Parathyroid adenoma (tissue), 2 donors: ENCODE measurements at regions not wholly inside any gene's neighbourhood (a gene's known extent, or its start where the extent isn't known, plus 50 kb on each side); places are given as distances from the start of the nearest gene placed in this dataset.

ENCODE experiments used
- H2AFZ ChIP-seq: fragments of 300-600 bp; sonication (generic); one replicate; pipeline ENCODE4 v1.7.0; 2017; ENCODE audit warnings: antibody characterized with exemption, mild to moderate bottlenecking
- H3K27ac ChIP-seq: fragments of 300-600 bp; sonication (generic); one replicate; pipeline ENCODE4 v1.7.0; 2017
- H3K27me3 ChIP-seq: fragments of 300-600 bp; sonication (generic); one replicate; pipeline ENCODE4 v1.7.0; 2017; ENCODE audit warnings: low read length; ENCODE audit not compliant: control insufficient read depth, insufficient read depth
- H3K36me3 ChIP-seq: fragments of 300-600 bp; sonication (generic); one replicate; pipeline ENCODE4 v1.7.0; 2017; ENCODE audit warnings: low read length; ENCODE audit not compliant: control insufficient read depth, insufficient read depth
- H3K4me1 ChIP-seq: fragments of 300-600 bp; sonication (generic); one replicate; pipeline ENCODE4 v1.7.0; 2017; ENCODE audit warnings: control low read depth
- H3K4me2 ChIP-seq: fragments of 300-600 bp; sonication (generic); one replicate; pipeline ENCODE4 v1.7.0; 2017; ENCODE audit warnings: low read length
- H3K4me3 ChIP-seq: fragments of 300-600 bp; sonication (generic); one replicate; pipeline ENCODE4 v1.7.0; 2017; ENCODE audit warnings: low read depth, low read length
- H3K79me2 ChIP-seq: fragments of 300-600 bp; sonication (generic); one replicate; pipeline ENCODE4 v1.7.0; 2017; ENCODE audit warnings: control low read depth
- H3K9ac ChIP-seq: fragments of 300-600 bp; sonication (generic); one replicate; pipeline ENCODE4 v1.7.0; 2017; ENCODE audit warnings: mild to moderate bottlenecking
- H3K9me3 ChIP-seq: fragments of 300-600 bp; sonication (generic); one replicate; pipeline ENCODE4 v1.7.0; 2017; ENCODE audit warnings: low read length; ENCODE audit not compliant: control insufficient read depth
- CTCF ChIP-seq: fragments of 300-600 bp; sonication (generic); IDR thresholded peaks from one replicate; pipeline ENCODE4 v1.7.0; 2017; ENCODE audit warnings: antibody characterized with exemption, mild to moderate bottlenecking
- donor health status: primary hyperparathyroidism.

DNA sequence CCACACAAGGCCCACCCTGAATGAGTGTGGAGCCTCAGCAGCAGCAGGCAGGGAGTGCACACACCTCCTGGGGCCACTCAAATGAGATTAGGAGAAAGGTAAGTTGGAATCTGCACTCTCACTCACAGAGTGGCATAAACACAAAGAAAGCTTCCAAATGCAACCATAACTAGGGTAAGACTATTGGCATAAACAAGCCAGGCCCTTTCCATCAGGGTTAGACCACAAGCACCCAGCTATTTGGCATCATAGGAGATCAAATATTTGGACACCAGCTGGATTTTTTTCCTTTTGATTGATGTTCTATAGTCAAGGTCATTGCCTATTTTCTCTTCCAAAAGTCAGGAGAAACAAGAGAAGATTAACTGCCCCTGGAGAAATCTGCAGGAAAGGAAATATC lies 471.5 kb downstream of the TXNL1 start:
- no peak overlapping the region for H2AFZ ChIP-seq
- no peak overlapping the region for H3K4me2 ChIP-seq
- H3K4me1 ChIP-seq, result no peaks in the 10 kb centered on the region
- no peak overlapping the region for H3K27ac ChIP-seq
- no peak overlapping the region for H3K4me3 ChIP-seq
- no peaks in the 10 kb centered on the region for H3K79me2 ChIP-seq
- no peak for TF ChIP-seq CTCF
- no peaks in the 10 kb centered on the region for H3K9me3 ChIP-seq
- H3K36me3 ChIP-seq, result no peaks in the 10 kb centered on the region
- H3K27me3 ChIP-seq, result no peaks in the 10 kb centered on the region
- no peak overlapping the region for H3K9ac ChIP-seq

DNA sequence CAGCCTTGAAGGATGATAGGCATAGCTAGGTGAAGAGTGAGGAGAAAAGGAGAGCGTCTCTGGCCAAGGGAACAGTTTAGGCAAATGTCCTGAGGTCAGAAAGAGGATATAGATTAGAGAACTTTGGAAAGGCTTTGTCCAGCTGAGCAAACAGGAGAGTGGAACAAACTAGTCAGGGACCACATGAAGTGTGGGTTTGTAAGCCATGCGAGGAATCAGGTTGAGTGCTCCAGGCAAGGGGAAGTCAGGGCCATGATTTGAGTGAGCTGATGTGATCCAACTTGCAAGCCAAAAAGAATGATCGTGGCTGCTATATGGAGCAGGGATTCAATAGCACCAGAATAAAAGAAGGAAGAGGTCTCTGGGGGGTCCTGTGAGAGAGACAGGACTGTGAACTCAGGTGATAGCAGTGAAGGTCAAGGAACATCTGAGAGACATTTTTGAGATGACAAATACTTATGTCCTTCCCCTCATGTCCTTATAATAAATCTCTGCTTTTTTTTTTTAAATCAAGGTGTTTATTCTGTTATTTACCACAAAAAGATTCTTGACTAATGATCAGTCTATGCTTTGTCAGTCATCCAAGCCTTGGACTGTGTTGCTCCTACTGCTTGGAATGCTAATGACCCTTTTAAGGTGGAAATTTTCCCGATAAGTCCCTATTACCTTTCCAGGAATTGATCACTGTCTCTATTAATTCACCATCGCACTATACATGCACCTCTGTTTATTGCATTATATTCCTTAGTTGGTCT lies 472.6 kb downstream of the TXNL1 start:
- Histone ChIP-seq H3K9me3 (no peaks in the 10 kb centered on the region), H3K9ac (no peak overlapping the region), H3K4me1 (no peaks in the 10 kb centered on the region), H2AFZ (no peak overlapping the region), H3K27me3 (no peaks in the 10 kb centered on the region), H3K36me3 (no peaks in the 10 kb centered on the region), H3K79me2 (no peaks in the 10 kb centered on the region), H3K4me3 (no peak overlapping the region), H3K4me2 (no peak overlapping the region), H3K27ac (no peak overlapping the region)
- TF ChIP-seq CTCF, result no peak

DNA sequence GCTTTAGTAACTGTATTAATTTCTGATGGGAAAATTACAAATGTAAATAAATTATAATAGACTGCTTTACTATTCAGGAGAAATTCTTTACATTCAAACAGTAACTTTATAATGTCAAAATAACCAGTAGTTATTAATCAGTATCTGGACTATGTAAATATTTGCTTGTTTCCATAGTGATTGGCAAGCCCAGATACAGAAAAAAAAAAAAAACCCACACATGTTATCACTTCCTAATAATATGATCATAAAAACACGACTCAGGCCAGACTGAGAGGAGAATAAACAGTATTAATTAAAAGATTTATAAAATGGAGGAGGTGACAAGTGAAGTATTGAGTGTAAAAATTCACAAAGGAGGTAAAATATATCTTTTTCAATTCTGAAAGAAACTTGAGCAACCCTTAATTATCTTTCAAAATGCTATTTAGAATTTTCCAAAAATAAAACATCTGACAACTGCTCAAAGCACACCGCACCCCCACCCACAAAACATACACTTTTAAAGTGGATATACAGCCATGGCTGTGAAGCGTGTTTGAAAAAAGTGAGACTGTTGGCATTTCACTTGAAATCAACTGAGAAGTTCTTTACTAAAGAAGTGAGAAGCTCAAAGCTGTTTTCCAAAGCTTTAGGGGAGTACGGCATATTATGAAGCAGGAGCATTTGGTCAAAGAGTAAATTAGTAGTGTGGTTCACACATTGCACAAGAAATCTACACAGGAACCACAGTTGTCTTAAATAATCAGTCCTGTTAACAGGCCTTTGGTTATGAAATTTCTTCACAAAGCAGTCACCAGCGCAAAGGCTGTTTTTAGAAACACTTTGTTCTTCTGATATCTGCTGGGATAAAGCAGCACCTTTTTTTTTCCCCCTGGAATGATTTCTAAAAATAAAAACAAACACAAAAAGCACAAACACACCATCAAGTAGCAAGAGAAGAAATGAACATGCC lies 475.8 kb downstream of the TXNL1 start:
- Histone ChIP-seq H2AFZ (no peak overlapping the region), H3K9ac (no peak overlapping the region), H3K27ac (no peak overlapping the region), H3K4me1 (no peaks in the 10 kb centered on the region), H3K9me3 (no peaks in the 10 kb centered on the region), H3K79me2 (no peaks in the 10 kb centered on the region), H3K36me3 (no peaks in the 10 kb centered on the region), H3K4me2 (no peak overlapping the region), H3K27me3 (no peaks in the 10 kb centered on the region), H3K4me3 (no peak overlapping the region)
- TF ChIP-seq CTCF, result no peak

- TF ChIP-seq CTCF, result no peak
- Histone ChIP-seq H3K36me3 (no peaks in the 10 kb centered on the region), H3K4me3 (no peak overlapping the region), H3K27ac (no peak overlapping the region), H3K27me3 (no peaks in the 10 kb centered on the region), H2AFZ (no peak overlapping the region), H3K4me2 (no peak overlapping the region), H3K9me3 (no peaks in the 10 kb centered on the region), H3K4me1 (no peaks in the 10 kb centered on the region), H3K9ac (no peak overlapping the region), H3K79me2 (no peaks in the 10 kb centered on the region)
Observed at GRCh38 chr18:56161566-56162260, 476.7 kb downstream of the TXNL1 start.
